ENCODE measurements at regions not wholly inside any gene's neighbourhood (a gene's known extent, or its start where the extent isn't known, plus 50 kb on each side); places are given as distances from the start of the nearest gene placed in this dataset.
A peak's percentile ranks its signal among the peaks of the same experiment; 100 is the strongest.

GRCh38 chr3:124156866-124157712 is 165.2 kb upstream of the ROPN1 start:
- H3K4me2 ChIP-seq (ENCODE audit: extremely low read depth, insufficient read depth, low read length), result no peak overlapping the region

GRCh38 chr3:124157748-124158147 is 165.8 kb upstream of the ROPN1 start:
- no peak overlapping the region for H2AFZ ChIP-seq (ENCODE audit: low read length)
- H3K79me2 ChIP-seq (ENCODE audit: control insufficient read depth, insufficient read depth, low read length), result no peaks in the 10 kb centered on the region
- DNase-seq (ENCODE audit: low read depth in 2 of 2), result no peak
- TF ChIP-seq CTCF (conservative IDR thresholded peaks at IDR 0.05 in 1 of 2, IDR thresholded peaks at IDR 0.05 in 1 of 2; ENCODE audit: low read depth in 1 of 2, low read length in 2 of 2) (no peak), EZH2 (IDR thresholded peaks at IDR 0.05; ENCODE audit: low read length, missing control alignments) (no peak)
- no peak overlapping the region for H3K9ac ChIP-seq (ENCODE audit: insufficient read depth, low read length)
- H3K9me3 ChIP-seq (ENCODE audit: control insufficient read depth, insufficient read depth, low read depth, low read length), result no peaks in the 10 kb centered on the region
- H3K4me3 ChIP-seq (replicated peaks in 1 of 4; ENCODE audit: control extremely low read depth in 1 of 4, insufficient read depth in 1 of 4, low read depth in 3 of 4, low read length in 4 of 4), result no peak overlapping the region
- no peaks in the 10 kb centered on the region for H3K27me3 ChIP-seq (ENCODE audit: control insufficient read depth, insufficient read depth, low read length)
- H3K4me2 ChIP-seq (ENCODE audit: extremely low read depth, insufficient read depth, low read length), result no peak overlapping the region
- H3K36me3 ChIP-seq (ENCODE audit: control insufficient read depth, insufficient read depth, low read length), result no peaks in the 10 kb centered on the region
- no peaks in the 10 kb centered on the region for H4K20me1 ChIP-seq (ENCODE audit: control insufficient read depth, extremely low read depth, insufficient read depth, low read length)
- no peak overlapping the region for H3K27ac ChIP-seq (ENCODE audit: insufficient read depth, low read length)
- H3K4me1 ChIP-seq (ENCODE audit: control insufficient read depth, extremely low read depth, insufficient read depth, low read length), result no peaks in the 10 kb centered on the region

More at GRCh38 chr3:124156866-124157712, 165.2 kb upstream of the ROPN1 start:
- H3K4me3 ChIP-seq (replicated peaks in 1 of 4; ENCODE audit: control extremely low read depth in 1 of 4, insufficient read depth in 1 of 4, low read depth in 3 of 4, low read length in 4 of 4), result no peak overlapping the region
- no peak overlapping the region for H3K9ac ChIP-seq (ENCODE audit: insufficient read depth, low read length)
- no peaks in the 10 kb centered on the region for H3K27me3 ChIP-seq (ENCODE audit: control insufficient read depth, insufficient read depth, low read length)
- no peaks in the 10 kb centered on the region for H3K9me3 ChIP-seq (ENCODE audit: control insufficient read depth, insufficient read depth, low read depth, low read length)
- H2AFZ ChIP-seq (ENCODE audit: low read length), result no peak overlapping the region
- no peaks in the 10 kb centered on the region for H3K79me2 ChIP-seq (ENCODE audit: control insufficient read depth, insufficient read depth, low read length)
- H3K27ac ChIP-seq (ENCODE audit: insufficient read depth, low read length), result no peak overlapping the region
- H3K36me3 ChIP-seq (ENCODE audit: control insufficient read depth, insufficient read depth, low read length), result no peaks in the 10 kb centered on the region
- peak; percentile 11 to 25 for DNase-seq (ENCODE audit: low read depth in 2 of 2)
- no peaks in the 10 kb centered on the region for H3K4me1 ChIP-seq (ENCODE audit: control insufficient read depth, extremely low read depth, insufficient read depth, low read length)
- no peak for TF ChIP-seq CTCF (conservative IDR thresholded peaks at IDR 0.05 in 1 of 2, IDR thresholded peaks at IDR 0.05 in 1 of 2; ENCODE audit: low read depth in 1 of 2, low read length in 2 of 2)
- TF ChIP-seq EZH2 (IDR thresholded peaks at IDR 0.05; ENCODE audit: low read length, missing control alignments), result no peak
- no peaks in the 10 kb centered on the region for H4K20me1 ChIP-seq (ENCODE audit: control insufficient read depth, extremely low read depth, insufficient read depth, low read length)

- H3K4me2 ChIP-seq (ENCODE audit: extremely low read depth, insufficient read depth, low read length), result no peak overlapping the region
- H3K4me3 ChIP-seq (replicated peaks in 1 of 4; ENCODE audit: control extremely low read depth in 1 of 4, insufficient read depth in 1 of 4, low read depth in 3 of 4, low read length in 4 of 4), result no peak overlapping the region
- no peaks in the 10 kb centered on the region for H3K27me3 ChIP-seq (ENCODE audit: control insufficient read depth, insufficient read depth, low read length)
- no peaks in the 10 kb centered on the region for H3K4me1 ChIP-seq (ENCODE audit: control insufficient read depth, extremely low read depth, insufficient read depth, low read length)
- H3K79me2 ChIP-seq (ENCODE audit: control insufficient read depth, insufficient read depth, low read length), result no peaks in the 10 kb centered on the region
- H3K27ac ChIP-seq (ENCODE audit: insufficient read depth, low read length), result no peak overlapping the region
- H2AFZ ChIP-seq (ENCODE audit: low read length), result no peak overlapping the region
- no peaks in the 10 kb centered on the region for H4K20me1 ChIP-seq (ENCODE audit: control insufficient read depth, extremely low read depth, insufficient read depth, low read length)
- TF ChIP-seq EZH2 (IDR thresholded peaks at IDR 0.05; ENCODE audit: low read length, missing control alignments) (no peak), CTCF (conservative IDR thresholded peaks at IDR 0.05 in 1 of 2, IDR thresholded peaks at IDR 0.05 in 1 of 2; ENCODE audit: low read depth in 1 of 2, low read length in 2 of 2) (no peak)
- no peaks in the 10 kb centered on the region for H3K36me3 ChIP-seq (ENCODE audit: control insufficient read depth, insufficient read depth, low read length)
- no peak for DNase-seq (ENCODE audit: low read depth in 2 of 2)
- H3K9me3 ChIP-seq (ENCODE audit: control insufficient read depth, insufficient read depth, low read depth, low read length), result no peaks in the 10 kb centered on the region
- no peak overlapping the region for H3K9ac ChIP-seq (ENCODE audit: insufficient read depth, low read length)
Observed at GRCh38 chr3:124158168-124158881, 166.4 kb upstream of the ROPN1 start.

Data from fibroblast of lung (primary cell).